GM19240 (cell line): ENCODE measurements at regions not wholly inside any gene's neighbourhood (a gene's known extent, or its start where the extent isn't known, plus 50 kb on each side); places are given as distances from the start of the nearest gene placed in this dataset.

Experiments
- DNase-seq: peaks from one replicate; pipeline ENCODE4 v3.0.0; 2011; ENCODE audit warnings: low spot score; ENCODE audit not compliant: insufficient read length

DNA sequence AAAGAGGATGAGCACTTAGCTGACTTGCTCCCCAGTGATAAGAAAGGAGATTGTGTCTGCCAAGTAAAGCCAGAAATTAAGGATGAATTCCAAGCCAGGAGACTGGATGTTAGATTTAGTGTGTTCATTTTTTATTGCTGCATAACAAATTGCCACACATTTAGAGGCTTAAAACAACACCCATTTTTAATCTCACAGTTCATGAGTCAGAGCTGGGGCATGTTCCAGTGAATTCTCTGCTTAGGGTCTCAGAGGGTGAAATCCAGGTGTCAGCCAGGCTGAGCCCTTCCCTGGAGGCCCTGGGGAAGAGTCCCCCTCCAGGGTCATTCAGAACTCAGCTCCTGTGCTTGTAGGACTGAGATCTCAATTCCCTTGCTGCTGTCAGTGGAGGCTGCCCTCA lies 352.8 kb downstream of the BUD13 start:
- no peak for DNase-seq

GRCh38 chr11:116418388-116419041 lies 354.3 kb downstream of the BUD13 start:
- no peak for DNase-seq

DNA sequence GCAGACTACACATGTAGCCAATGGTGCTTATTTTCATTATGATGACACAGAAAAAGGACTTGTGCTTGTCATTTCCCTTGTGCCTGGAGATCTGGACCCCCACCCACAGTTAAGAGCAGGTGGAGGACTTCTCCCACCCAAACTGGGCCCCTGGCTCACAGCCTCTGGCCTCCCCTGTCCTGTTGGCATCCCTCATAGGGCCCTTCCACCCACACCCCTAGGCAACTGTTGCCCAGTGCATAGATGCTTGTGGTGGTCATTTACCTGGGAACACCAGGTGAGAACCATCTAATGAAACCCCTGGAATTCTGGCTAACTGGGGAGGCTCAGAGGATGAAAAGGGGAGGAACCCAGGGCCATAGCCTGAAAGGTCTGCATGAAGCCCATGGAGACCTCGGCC lies 355.9 kb downstream of the BUD13 start:
- DNase-seq = no peak

DNA sequence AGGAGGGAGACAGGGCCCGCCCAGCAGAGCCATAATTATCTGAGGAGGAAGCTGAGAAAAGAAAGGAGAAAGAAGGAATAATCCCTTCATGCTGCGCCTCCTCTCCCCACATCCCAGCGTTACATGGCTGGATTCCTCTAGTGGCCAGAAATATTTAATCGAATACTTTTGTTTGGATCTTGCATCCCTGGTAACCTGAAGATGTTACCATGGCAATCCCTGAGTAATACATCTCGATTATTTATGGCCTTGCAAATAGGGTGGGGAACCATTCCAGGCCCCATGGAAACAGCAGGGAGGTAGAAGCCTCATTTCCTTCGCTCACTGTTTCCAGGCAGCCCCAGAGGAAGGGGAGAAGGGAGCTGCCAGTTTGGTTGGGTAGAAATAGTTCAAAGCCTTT lies 357.7 kb downstream of the BUD13 start:
- no peak for DNase-seq

DNA sequence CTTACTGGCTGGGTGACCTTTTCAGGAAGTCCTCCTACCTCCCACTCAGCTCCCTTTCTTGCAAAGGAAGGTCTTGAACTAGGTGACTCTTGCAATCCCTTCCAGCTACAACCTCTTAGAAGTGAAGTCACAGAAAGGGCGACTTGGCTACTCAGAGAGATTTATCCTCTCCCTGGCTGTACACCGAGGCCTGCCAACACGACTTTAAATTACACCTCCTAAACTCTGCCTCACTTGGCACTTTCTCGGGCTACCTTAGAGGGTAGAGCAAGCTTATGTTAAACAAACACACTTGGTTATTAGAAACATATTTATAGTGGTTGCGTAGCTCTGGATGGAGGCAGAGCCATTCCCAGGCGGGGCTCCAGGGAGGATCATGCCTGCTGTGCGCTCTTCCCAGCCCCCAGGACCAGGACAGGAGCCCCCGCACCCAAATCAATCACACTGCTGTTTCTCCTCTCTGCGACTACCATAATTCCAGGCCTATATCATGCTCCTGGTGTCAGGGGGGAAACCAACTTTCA lies 358.4 kb downstream of the BUD13 start:
- no peak for DNase-seq

DNA sequence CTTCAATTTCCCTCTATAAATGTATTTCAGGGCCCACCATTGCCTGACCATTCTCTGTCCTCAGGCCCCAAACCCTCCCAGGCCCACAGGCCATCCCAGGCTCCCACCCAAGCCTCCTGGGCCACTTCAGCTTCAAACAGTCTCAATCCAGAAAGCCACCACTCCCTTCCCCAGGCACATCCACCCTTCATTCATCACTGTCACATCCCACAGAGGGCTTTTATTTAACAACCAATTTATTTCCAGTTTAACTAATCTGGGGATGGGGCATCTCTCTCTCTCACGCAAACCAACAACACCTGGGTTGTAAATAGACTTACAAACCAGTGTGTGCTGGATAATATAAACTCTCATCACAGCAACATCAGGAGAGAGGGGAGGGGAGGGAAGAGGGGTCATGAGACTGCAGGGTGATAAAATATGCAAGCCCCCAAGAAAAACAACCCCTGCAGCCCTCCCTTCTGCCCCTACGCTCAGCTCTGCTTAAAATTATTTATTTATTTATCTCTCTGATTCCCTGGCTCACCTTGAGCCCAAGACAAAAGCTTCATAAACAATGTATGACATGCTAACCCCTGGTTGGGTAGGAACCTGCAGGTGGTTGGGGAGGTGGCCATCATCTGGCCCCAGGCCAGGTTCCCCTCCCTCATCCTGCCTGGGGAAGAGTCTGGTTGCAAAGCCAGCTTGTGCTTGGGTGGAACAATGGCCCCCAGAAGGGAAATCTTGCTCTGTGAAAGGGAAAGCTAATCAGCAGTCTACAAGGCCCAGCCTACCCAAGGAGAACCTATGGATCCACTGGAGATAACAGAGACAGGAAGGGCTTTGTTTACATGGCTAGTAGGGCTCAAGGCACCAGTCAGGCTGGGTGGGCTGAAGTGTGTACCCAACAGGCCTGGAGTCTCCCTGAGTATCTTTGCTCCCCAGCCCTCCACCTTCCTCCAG lies 359.2 kb downstream of the BUD13 start:
- DNase-seq = no peak

DNA sequence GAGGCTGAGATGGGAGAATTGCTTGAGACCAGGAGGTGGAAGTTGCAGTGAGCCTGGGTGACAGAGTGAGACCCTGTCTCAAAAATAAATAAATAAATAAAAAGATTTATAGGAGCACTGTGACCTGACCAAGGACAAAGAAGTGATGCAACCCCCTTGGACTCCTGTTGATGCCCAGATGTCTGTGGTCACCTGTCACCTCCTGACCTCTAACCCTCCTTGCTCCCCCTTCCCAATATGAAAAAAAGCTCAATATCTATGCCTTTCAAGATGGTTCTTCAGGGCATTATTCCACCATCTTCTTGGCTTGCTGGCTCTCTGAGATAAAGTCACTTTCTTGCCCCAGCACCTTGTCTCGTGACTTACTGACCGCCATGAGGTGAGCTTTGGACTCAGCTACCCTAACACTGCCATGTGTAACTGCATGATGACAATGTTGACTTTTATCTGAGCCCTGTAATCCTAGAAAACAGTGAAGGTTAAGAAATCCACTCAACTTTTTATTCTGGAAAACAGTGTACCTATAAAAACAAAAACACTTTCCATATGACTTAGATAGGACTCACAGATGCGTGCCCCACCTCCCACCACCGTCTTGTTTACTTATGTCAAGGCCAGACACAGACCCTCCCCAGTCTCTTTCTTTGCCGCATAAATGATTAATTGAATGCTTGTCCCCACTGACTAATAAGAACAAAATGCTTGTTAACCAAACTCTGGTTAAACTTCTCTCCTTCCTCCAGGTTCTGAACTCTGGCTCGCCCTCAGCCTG lies 360.5 kb downstream of the BUD13 start:
- DNase-seq = no peak

GRCh38 chr11:116409238-116409637 lies 363.5 kb downstream of the BUD13 start:
- no peak for DNase-seq

DNA sequence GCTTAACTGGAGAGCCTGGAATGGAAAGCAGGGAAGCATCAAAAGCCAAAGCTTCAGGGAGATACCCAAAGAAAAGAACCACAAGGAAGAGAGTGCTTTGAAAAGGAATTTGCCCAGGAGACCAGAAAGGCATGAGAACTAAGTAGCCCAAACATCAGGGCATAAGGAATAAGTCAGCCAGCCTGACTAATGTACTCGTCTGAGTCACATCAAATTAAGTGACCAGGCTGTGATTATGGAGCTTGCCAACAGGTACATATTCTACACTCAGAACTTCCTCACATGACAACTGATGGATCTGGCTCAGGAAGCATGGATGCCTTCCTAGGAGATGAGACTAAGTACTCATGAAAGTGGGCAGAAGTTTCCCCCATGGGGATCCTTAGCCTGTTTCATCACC lies 366.7 kb downstream of the BUD13 start:
- no peak for DNase-seq

GRCh38 chr11:116404462-116404798 lies 368.4 kb downstream of the BUD13 start:
- no peak for DNase-seq

DNA sequence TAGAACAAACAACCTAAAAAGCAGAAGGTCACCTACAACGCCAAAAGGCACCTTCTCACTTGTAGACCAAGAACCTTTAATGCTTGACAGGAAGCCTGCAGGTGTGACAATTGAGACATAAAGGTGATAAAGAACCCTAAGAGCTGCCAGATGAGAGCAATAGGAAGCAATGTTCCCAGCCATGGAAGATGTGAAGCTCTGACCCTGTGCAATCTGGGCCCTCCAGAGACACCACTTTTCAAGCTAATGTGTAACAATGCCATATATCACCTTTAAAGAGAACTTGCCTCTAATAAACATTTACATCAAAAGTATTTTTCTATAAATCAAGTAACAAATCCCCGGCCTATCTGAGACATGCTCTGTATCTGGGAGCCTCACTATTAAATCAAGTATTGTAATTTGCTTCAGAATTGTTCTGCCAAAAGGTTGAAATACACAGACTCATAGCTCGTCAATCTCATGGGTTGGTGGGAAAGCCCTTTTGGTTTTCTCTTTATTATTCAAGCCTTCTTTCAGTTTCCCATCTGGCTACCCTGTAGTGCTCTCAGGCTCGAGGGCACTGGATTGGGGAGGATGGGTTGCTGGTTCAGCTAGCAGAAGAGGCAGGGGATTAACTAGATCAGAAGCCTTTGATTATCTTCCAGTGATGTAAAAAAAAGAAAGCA lies 368.9 kb downstream of the BUD13 start:
- no peak for DNase-seq

- no peak for DNase-seq
Observed at GRCh38 chr11:116400081-116400480, 372.7 kb downstream of the BUD13 start.

GRCh38 chr11:116397602-116398084 lies 375.1 kb downstream of the BUD13 start:
- DNase-seq = no peak

DNA sequence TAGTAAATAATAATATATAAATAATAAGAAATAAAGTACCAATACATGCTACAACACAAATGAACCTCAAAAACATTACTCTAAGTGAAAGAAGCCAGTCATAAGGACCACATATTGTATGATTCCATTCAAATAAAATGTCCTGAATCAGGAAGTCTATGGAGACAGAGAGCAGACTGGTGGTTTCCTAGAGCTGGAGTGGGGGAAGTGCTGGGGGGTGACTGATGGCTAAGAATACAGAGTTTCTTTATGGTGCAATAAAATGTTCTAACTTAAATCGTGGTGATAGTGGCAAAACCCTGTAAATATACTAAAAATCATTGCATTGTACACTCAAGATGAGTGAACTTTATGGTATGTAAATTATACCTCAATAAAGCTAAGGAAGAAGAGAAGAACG lies 376.5 kb downstream of the BUD13 start:
- no peak for DNase-seq

- no peak for DNase-seq
Observed at GRCh38 chr11:116394022-116394421, 378.8 kb downstream of the BUD13 start.

DNA sequence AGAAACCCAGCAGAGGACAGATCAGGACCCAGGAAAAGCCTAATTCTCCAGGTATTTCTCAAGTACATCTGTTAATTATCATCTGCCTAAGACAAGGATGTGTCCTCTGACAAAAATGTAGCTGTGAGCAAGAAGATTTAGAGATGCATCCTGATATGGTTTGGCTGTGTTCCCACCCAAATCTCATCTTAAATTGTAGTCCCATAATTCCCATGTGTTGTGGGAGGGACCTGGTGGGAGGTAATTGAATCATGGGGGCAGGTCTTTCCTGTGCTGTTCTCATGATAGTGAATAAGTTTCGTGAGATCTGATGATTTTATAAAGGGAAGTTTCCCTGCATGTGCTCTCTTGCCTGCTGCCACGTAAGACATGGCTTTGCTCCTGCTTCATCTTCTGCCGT lies 381.8 kb downstream of the BUD13 start:
- DNase-seq = no peak

GRCh38 chr11:116388146-116388545 lies 384.6 kb downstream of the BUD13 start:
- no peak for DNase-seq

DNA sequence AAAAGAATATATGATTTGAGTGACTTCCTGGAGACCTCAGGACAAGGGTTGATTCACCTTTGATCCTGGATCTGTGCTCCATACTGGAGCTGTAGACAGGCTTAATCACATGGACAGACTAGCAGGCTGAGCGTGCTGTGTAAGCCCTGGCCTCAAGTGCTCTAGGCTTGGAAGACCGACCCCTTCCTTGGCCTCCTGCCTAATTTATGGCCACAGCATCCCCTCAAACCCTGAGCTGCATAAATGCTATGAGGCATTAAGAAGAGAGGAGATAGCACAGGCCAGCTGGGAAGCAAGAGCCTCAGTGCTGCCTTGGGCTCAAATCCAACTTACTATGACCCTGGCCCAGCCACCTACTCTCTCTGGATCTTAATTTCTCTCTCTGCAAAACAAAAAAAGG lies 385.1 kb downstream of the BUD13 start:
- DNase-seq = no peak

- DNase-seq = no peak
Observed at GRCh38 chr11:116386118-116386699, 386.6 kb downstream of the BUD13 start.

DNA sequence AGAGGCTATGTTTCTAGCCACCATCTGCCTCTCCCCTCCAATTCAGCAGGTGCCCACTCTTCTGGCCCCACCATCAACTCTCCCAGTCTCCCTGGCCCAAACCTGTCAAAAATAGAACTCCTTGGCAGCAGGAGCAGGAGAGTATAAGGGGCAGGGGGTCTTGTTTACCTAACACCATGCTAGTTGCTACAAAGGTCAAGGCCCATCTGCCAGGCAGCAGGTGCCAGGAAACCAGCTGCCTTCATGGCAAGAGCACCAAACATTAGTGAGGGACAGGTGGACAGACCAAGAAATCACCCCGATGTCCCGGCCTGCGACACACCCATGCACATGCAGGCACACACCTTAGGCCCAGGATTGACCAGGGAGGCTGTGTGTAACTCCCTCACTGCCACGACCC lies 387.9 kb downstream of the BUD13 start:
- no peak for DNase-seq

DNA sequence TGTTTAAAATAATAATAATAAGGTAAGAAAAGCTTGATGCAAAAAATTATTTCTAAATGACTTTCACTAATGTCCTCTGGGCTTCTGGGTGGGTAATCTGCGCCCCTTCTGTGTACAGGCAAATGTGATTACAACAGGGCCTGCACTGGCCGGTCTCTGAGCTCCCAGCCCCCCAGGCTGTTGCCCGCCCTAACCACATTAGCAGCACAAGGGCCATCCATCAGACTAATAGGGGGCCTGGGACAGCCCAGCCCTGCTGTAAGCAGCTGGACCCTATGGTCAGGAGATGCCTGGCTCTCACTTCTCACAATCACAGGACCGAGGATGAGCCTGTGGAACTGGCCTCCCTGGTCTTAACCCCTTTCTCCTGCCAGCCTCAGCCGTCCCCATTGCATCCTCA lies 388.4 kb downstream of the BUD13 start:
- DNase-seq = no peak
